NCI-H2196 treated with DMSO at 0.1 percent for 48 hours (cell line): ENCODE measurements at regions not wholly inside any gene's neighbourhood (a gene's known extent, or its start where the extent isn't known, plus 50 kb on each side); places are given as distances from the start of the nearest gene placed in this dataset.
"Not testable (repeated sequence)": the region's sequence is repeated elsewhere in the genome, so short reads cannot be mapped to it uniquely, and the experiment has no call there.

Experiments used
- DNase-seq: peaks from one replicate; lab custom pipeline; 2025; ENCODE audit not compliant: unreplicated experiment; lab: John Stamatoyannopoulos, UW

GRCh38 chr5:174571662-174572397 lies 152.6 kb upstream of the MSX2 start:
- no peak for DNase-seq

- DNase-seq: no peak
These were observed 151.8 kb upstream of the MSX2 start for GRCh38 chr5:174572591-174572990.

DNA sequence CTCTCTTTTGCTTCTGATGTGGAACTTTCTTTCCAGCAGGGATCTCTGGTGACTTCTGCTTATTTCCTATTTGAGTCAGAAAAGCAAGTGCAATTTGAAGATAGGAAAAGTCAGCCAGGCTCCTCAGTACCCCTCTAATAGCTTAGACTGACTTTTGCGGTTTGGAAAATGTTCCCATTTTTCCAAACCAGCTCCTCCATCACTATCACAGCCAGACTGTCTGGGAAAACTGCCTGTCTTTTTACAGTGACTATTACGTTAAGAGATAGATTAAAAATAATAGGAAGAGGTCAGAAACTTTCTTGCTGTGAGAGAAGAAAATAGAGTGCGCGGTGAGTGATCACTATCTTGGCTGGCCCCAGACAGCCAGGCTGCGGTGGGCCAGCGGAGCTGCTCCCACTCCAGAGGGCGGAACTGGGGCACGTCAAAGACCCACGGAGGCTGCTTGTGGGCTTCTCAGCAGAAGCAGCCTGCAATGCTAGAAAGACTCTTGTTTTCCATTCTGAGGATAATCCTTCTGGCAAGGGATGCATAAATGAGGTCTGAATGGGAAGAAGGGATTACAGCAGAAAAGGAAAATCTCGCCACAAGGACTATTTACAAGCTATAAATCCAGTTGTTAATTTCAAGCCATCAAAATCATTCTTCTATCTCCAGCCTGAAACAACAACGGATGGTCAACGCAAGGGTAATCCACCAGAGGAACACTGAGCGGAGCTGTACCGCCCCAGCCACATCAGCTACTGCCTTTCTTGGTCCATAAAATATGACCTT lies 151.0 kb upstream of the MSX2 start:
- no peak for DNase-seq

GRCh38 chr5:174575043-174575442 lies 149.3 kb upstream of the MSX2 start:
- no peak for DNase-seq

- no peak for DNase-seq
These were observed 148.3 kb upstream of the MSX2 start for GRCh38 chr5:174576042-174576441.

- no peak for DNase-seq
These were observed 142.9 kb upstream of the MSX2 start for GRCh38 chr5:174581479-174581878.

GRCh38 chr5:174581894-174582293 lies 142.5 kb upstream of the MSX2 start:
- no peak for DNase-seq

- DNase-seq: no peak
These were observed 141.3 kb upstream of the MSX2 start for GRCh38 chr5:174583071-174583470.

DNA sequence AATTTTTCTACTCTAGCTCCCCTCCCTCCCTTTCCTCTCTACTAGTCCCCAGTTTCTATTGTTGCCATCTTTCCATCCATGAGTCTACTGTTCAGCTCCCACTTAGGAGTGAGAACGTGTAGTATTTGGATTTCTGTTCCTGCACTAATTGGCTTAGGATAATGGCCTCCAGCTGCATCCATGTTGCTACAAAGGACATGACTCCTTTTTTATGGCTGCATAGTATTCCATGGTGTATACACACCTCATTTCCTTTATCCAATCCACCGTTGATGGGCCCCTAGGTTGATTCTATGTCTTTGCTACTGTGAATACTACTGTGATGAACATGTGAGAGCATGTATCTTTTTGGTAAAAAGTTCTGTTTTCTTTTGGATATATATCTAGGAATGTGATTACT lies 138.9 kb upstream of the MSX2 start:
- DNase-seq: no peak

GRCh38 chr5:174586163-174586562 lies 138.2 kb upstream of the MSX2 start:
- DNase-seq: not testable (repeated sequence)

- no peak for DNase-seq
These were observed 135.4 kb upstream of the MSX2 start for GRCh38 chr5:174589011-174589410.

GRCh38 chr5:174589599-174589998 lies 134.8 kb upstream of the MSX2 start:
- DNase-seq: no peak

DNA sequence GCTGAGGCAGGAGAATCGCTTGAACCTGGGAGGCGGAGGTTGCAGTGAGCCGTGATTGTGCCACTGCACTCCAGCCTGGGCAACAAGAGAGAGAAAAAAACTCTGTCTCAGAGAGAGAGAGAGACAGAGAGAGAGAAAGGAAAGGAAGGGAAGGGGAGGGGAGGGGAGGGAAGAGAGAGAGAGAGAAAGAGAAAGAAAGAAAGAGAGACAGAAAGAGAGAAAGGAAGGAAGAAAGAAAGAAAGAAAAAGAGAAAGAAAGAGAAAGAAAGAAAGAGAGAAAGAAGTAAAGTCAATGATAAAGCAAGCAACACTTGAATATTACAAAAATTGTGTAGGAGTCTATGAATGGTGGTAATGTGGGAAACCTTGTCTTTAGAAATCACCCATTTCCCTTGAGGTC lies 133.6 kb upstream of the MSX2 start:
- DNase-seq: no peak

- DNase-seq: no peak
These were observed 128.0 kb upstream of the MSX2 start for GRCh38 chr5:174596429-174596828.

DNA sequence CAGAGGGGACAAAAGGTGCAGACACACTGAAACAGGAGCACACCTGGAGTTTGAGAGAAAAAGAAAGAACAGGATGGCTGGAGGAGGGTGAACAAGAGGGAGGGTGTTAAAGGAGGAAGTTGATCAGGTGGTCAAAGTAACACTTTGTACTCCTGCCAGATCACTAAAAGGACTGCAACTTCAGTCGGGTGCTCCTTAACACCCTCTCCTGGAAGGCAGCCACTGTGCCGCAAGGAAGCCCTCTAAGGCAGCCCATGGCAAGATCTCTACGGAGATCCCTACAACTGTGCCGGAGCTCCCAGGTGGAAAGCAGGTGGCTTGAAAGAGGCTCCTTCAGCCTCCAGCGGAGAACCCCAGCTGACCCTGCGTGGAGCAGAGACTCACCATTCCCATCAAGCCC lies 124.4 kb upstream of the MSX2 start:
- DNase-seq: no peak

GRCh38 chr5:174601946-174602345 lies 122.4 kb upstream of the MSX2 start:
- no peak for DNase-seq

GRCh38 chr5:174606153-174606552 lies 118.2 kb upstream of the MSX2 start:
- DNase-seq: no peak

DNA sequence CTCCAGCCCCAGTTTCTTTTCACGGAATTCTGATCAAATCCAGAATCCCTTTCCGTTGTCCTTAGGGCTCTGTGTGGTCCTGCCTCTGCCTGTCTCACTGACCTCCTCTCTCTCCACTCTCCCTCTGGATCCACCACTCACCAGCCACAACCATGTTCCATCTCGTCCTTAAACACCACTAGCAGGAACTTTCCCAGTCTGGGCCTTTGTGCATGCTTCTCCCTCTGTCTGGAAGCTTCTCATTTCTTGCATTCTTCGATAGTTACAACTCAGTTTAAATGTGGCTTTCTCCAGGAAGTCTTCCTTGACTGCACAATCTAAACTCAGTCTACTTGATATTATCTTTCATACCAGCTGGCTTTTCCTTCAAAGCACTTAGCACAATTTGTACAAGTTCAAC lies 117.7 kb upstream of the MSX2 start:
- no peak for DNase-seq

- DNase-seq: no peak
These were observed 117.2 kb upstream of the MSX2 start for GRCh38 chr5:174607205-174607604.

- DNase-seq: no peak
These were observed 116.5 kb upstream of the MSX2 start for GRCh38 chr5:174607916-174608315.

- no peak for DNase-seq
These were observed 115.7 kb upstream of the MSX2 start for GRCh38 chr5:174608631-174609097.

GRCh38 chr5:174609116-174609515 lies 115.3 kb upstream of the MSX2 start:
- no peak for DNase-seq
